Aorta (tissue), 5 donors: ENCODE measurements at regions not wholly inside any gene's neighbourhood (a gene's known extent, or its start where the extent isn't known, plus 50 kb on each side); places are given as distances from the start of the nearest gene placed in this dataset.

Experiments
- ATAC-seq: fragments of 200-7000 bp; cut with Tn5 transposase; one replicate; pipeline ENCODE4 v1.9.1; 2022; ENCODE audit warnings: moderate library complexity; ENCODE audit not compliant: low FRiP score
- DNase-seq, 2 donors: peaks; one replicate each; pipeline ENCODE4 v3.0.0-alpha.2; 2020
- H3K27ac ChIP-seq, 2 donors: one replicate each; pipeline ENCODE4 v1.5.1; 2013; ENCODE audit warnings: low read length in 2 of 2, mild to moderate bottlenecking in 2 of 2, moderate library complexity in 2 of 2, control low read depth in 1 of 2, inconsistent platforms in 1 of 2, low read depth in 1 of 2
- H3K27me3 ChIP-seq, 2 donors: one replicate each; pipeline ENCODE4 v1.6.1; 2013; ENCODE audit warnings: control low read depth in 1 of 2, low read length in 1 of 2, mild to moderate bottlenecking in 1 of 2, moderate library complexity in 1 of 2; ENCODE audit not compliant: insufficient read depth in 2 of 2, control insufficient read depth in 1 of 2
- H3K36me3 ChIP-seq, 2 donors: one replicate each; pipeline ENCODE4 v1.6.1; 2013; ENCODE audit warnings: control low read depth in 1 of 2, low read length in 1 of 2, mild to moderate bottlenecking in 1 of 2; ENCODE audit not compliant: insufficient read depth in 2 of 2, control insufficient read depth in 1 of 2
- H3K4me1 ChIP-seq, 2 donors: one replicate each; pipeline ENCODE4 v1.6.1; 2013; ENCODE audit warnings: low read length in 2 of 2, control low read depth in 1 of 2, mild to moderate bottlenecking in 1 of 2, moderate library complexity in 1 of 2; ENCODE audit not compliant: insufficient read depth in 2 of 2, control insufficient read depth in 1 of 2
- H3K4me3 ChIP-seq, 2 donors: one replicate each; pipeline ENCODE4 v1.5.1; 2013; ENCODE audit warnings: low read length in 2 of 2, control low read depth in 1 of 2, mild to moderate bottlenecking in 1 of 2
- H3K9me3 ChIP-seq: one replicate; pipeline ENCODE4 v1.6.1; 2013; ENCODE audit warnings: mild to moderate bottlenecking, low read length; ENCODE audit not compliant: control insufficient read depth
- WGBS, 2 donors: extraction: QIAGEN DNeasy Blood & Tissue Kit; methylation state at CpG; one replicate each; pipeline ENCODE4 v1.1.7; 2013; 5-methylcytosine and 5-hydroxymethylcytosine counted together
- intact Hi-C, 2 donors: fragments of 100-400 bp; cut with DNase I; formaldehyde crosslinking; loops; one replicate each; pipeline versions ENCODE4 v1.14.2 to v1.15.0; 2022
- donor health status: healthy with polysubstance abuse.
- donor health status: Bipolar disorder and iron deficiency.
- donor health status: DM: no; HTN: no; CAD: no.
- donor health status: DM: no; HTN: no; CAD: no.
- donor health status: DM: yes; HTN: yes; CAD: no.

- WGBS, 2 donors, result 30 to 31% methylated on average over 3 of the region's 3 CpGs
- no peak overlapping the region for H3K27ac ChIP-seq
- no peaks in the 10 kb centered on the region for H3K36me3 ChIP-seq
- intact Hi-C loops, result no loop called here
- no peaks in the 10 kb centered on the region for H3K4me1 ChIP-seq
- no peak for ATAC-seq
- no peak for DNase-seq
- H3K27me3 ChIP-seq, result no peaks in the 10 kb centered on the region
- no peaks in the 10 kb centered on the region for H3K9me3 ChIP-seq
- H3K4me3 ChIP-seq, result no peak overlapping the region
Measured at GRCh38 chr21:23686737-23687523, 1920.4 kb downstream of the MRPL39 start.

GRCh38 chr21:23684431-23684830, 1922.8 kb downstream of the MRPL39 start:
- Histone ChIP-seq H3K9me3 (no peaks in the 10 kb centered on the region), H3K27me3 (no peaks in the 10 kb centered on the region), H3K4me1 (no peaks in the 10 kb centered on the region), H3K4me3 (no peak overlapping the region), H3K27ac (no peak overlapping the region), H3K36me3 (no peaks in the 10 kb centered on the region)
- ATAC-seq (no peak), DNase-seq (no peak)
- intact Hi-C loops, result no loop called here
- WGBS, 2 donors, result 64 to 67% methylated on average over 2 of the region's 2 CpGs

GRCh38 chr21:23664193-23664694, 1943.0 kb downstream of the MRPL39 start:
- no peaks in the 10 kb centered on the region for H3K9me3 ChIP-seq
- intact Hi-C loops, result no loop called here
- DNase-seq, result no peak
- H3K27me3 ChIP-seq, result no peaks in the 10 kb centered on the region
- H3K4me3 ChIP-seq, result no peak overlapping the region
- no peaks in the 10 kb centered on the region for H3K4me1 ChIP-seq
- no peak for ATAC-seq
- no peaks in the 10 kb centered on the region for H3K36me3 ChIP-seq
- WGBS, 2 donors, result 26 to 34% methylated on average over 3 of the region's 3 CpGs
- H3K27ac ChIP-seq, result no peak overlapping the region

GRCh38 chr21:23660560-23660959, 1946.7 kb downstream of the MRPL39 start:
- intact Hi-C loops, result no loop called here
- H3K4me3 ChIP-seq, result no peak overlapping the region
- ATAC-seq (no peak), DNase-seq (no peak)
- no peaks in the 10 kb centered on the region for H3K36me3 ChIP-seq
- H3K9me3 ChIP-seq, result no peaks in the 10 kb centered on the region
- no peak overlapping the region for H3K27ac ChIP-seq
- no peaks in the 10 kb centered on the region for H3K27me3 ChIP-seq
- no peaks in the 10 kb centered on the region for H3K4me1 ChIP-seq
- 95 to 97% methylated on average over 3 of the region's 3 CpGs for WGBS, 2 donors

- intact Hi-C loops, result no loop called here
- H3K36me3 ChIP-seq, result no peaks in the 10 kb centered on the region
Measured at GRCh38 chr21:23644768-23645167, 1962.5 kb downstream of the MRPL39 start.

GRCh38 chr21:23639721-23640120, 1967.6 kb downstream of the MRPL39 start:
- Histone ChIP-seq H3K9me3 (no peaks in the 10 kb centered on the region), H3K27ac (no peak overlapping the region), H3K36me3 (no peaks in the 10 kb centered on the region), H3K4me1 (no peaks in the 10 kb centered on the region), H3K27me3 (no peaks in the 10 kb centered on the region), H3K4me3 (no peak overlapping the region)
- intact Hi-C loops, result no loop called here
- DNase-seq (no peak), ATAC-seq (no peak)
- 75 to 87% methylated on average over 2 of the region's 2 CpGs for WGBS, 2 donors

More at GRCh38 chr21:23644768-23645167, 1962.5 kb downstream of the MRPL39 start:
- DNase-seq (no peak), ATAC-seq (no peak)
- no peak overlapping the region for H3K27ac ChIP-seq
- 85 to 95% methylated on average over 2 of the region's 2 CpGs for WGBS, 2 donors
- no peak overlapping the region for H3K4me3 ChIP-seq
- H3K27me3 ChIP-seq, result no peaks in the 10 kb centered on the region
- H3K4me1 ChIP-seq, result no peaks in the 10 kb centered on the region
- H3K9me3 ChIP-seq, result no peaks in the 10 kb centered on the region

- intact Hi-C loops, result no loop called here
- ATAC-seq, result no peak
- Histone ChIP-seq H3K4me1 (no peaks in the 10 kb centered on the region), H3K27ac (no peak overlapping the region), H3K27me3 (no peaks in the 10 kb centered on the region), H3K9me3 (no peaks in the 10 kb centered on the region), H3K36me3 (no peaks in the 10 kb centered on the region), H3K4me3 (no peak overlapping the region)
- no peak for DNase-seq
- WGBS, 2 donors, result 6 to 26% methylated on average over 1 of the region's 1 CpG
Measured at GRCh38 chr21:23638131-23638695, 1969.1 kb downstream of the MRPL39 start.

GRCh38 chr21:23633447-23633940, 1973.8 kb downstream of the MRPL39 start:
- Histone ChIP-seq H3K36me3 (no peaks in the 10 kb centered on the region), H3K27me3 (no peaks in the 10 kb centered on the region), H3K27ac (no peak overlapping the region), H3K9me3 (no peaks in the 10 kb centered on the region), H3K4me1 (no peaks in the 10 kb centered on the region), H3K4me3 (no peak overlapping the region)
- intact Hi-C loops, result no loop called here
- DNase-seq (no peak), ATAC-seq (no peak)
- 56 to 58% methylated on average over 5 of the region's 5 CpGs for WGBS, 2 donors

GRCh38 chr21:23624281-23624680, 1983.0 kb downstream of the MRPL39 start:
- no peaks in the 10 kb centered on the region for H3K9me3 ChIP-seq
- no peak overlapping the region for H3K4me3 ChIP-seq
- H3K4me1 ChIP-seq, result no peaks in the 10 kb centered on the region
- intact Hi-C loops, result no loop called here
- WGBS, 2 donors, result 54 to 58% methylated on average over 3 of the region's 3 CpGs
- H3K27ac ChIP-seq, result no peak overlapping the region
- no peak for DNase-seq
- ATAC-seq, result no peak
- H3K27me3 ChIP-seq, result no peaks in the 10 kb centered on the region
- no peaks in the 10 kb centered on the region for H3K36me3 ChIP-seq
